Inferior parietal cortex (tissue), 1 donor: ENCODE measurements at regions not wholly inside any gene's neighbourhood (a gene's known extent, or its start where the extent isn't known, plus 50 kb on each side); places are given as distances from the start of the nearest gene placed in this dataset.
"Not testable (repeated sequence)": the region's sequence is repeated elsewhere in the genome, so short reads cannot be mapped to it uniquely, and the experiment has no call there.

Experiments
- DNase-seq: peaks from one replicate; pipeline ENCODE4 v3.0.0-alpha.2; 2016; ENCODE audit errors: extremely low spot score

DNA sequence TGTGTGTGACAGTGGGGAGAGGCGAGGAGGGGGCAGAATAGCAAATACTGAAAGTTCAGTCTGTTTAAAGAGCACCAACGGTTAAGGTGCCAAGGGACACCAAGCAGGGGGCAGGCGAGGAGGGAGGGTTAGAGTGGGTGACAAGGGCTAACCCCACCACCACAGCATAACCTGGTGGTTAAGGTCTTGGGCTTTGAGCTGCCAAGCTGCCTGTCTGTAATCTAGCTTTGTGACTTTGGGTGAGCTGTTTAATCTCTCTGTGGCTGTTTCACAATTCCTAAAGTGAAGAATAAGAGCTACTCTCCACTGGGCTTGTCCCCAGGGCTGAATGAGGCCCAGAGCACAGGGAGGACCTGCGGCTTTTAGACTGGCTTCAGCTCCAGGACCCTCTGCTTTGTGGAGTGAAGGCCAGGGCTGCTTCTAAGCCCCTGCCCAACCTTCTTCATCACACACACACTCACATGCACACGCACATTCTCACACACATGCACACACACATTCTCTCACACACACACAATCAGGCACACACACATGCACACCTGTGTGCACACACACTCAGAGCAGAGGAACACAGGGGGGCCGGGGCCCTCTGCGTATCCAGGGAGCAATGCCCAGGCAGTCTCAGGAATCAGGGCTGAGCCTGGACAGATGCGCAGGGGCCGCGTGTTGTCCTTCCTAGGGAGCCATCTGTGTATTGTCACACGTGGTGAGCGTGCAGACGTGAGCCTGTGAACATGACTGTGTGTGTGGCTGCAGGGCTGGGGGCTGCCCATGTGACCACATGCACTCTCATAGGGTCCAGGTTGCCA lies 101.6 kb upstream of the TARDBP start:
- DNase-seq: no peak

- DNase-seq: no peak
Measured at GRCh38 chr1:10911490-10912166, 100.8 kb upstream of the TARDBP start.

DNA sequence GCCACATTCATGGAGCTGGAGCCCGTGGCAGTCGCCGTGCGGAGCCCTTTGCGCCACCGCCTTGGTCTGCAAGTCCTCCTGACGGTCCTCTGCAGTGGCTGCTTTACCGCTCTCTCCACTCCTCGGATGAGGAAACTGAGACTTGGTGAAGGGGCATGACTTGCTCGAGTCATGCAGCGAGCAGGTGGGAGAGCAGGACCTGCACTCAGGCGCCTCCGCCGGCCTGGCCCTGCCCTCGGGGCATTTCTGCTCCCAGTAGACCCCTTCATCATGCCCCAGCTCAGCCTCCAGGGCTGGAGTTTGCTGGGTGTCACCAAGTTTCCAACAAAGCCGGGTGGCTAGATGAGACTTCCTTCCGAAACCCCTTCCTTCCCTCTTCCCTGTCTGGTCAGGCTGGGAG lies 100.0 kb upstream of the TARDBP start:
- DNase-seq: no peak

- no peak for DNase-seq
Measured at GRCh38 chr1:10914056-10914455, 98.4 kb upstream of the TARDBP start.

- DNase-seq: no peak
Measured at GRCh38 chr1:10915594-10915993, 96.9 kb upstream of the TARDBP start.

DNA sequence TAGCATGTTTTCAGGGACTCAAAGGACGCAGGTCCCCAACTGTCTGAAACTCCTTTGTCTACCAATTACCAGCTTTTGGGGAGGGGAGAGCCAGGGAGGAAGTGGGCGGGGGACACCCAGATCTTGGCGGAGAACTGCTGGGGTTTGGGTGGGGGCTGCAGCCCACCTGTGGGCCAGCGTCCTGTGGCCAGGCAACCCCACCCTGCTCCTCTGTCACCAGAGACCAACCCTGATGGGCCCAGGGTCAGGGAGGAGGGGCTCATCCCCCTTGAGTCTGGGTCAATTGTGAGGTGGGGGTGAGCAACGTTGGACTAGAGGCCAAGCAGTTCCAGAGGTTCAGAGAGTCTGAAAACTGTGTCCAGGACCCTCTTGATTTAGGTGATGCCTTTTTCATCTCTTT lies 96.1 kb upstream of the TARDBP start:
- DNase-seq: no peak

- DNase-seq: no peak
Measured at GRCh38 chr1:10916991-10917390, 95.5 kb upstream of the TARDBP start.

DNA sequence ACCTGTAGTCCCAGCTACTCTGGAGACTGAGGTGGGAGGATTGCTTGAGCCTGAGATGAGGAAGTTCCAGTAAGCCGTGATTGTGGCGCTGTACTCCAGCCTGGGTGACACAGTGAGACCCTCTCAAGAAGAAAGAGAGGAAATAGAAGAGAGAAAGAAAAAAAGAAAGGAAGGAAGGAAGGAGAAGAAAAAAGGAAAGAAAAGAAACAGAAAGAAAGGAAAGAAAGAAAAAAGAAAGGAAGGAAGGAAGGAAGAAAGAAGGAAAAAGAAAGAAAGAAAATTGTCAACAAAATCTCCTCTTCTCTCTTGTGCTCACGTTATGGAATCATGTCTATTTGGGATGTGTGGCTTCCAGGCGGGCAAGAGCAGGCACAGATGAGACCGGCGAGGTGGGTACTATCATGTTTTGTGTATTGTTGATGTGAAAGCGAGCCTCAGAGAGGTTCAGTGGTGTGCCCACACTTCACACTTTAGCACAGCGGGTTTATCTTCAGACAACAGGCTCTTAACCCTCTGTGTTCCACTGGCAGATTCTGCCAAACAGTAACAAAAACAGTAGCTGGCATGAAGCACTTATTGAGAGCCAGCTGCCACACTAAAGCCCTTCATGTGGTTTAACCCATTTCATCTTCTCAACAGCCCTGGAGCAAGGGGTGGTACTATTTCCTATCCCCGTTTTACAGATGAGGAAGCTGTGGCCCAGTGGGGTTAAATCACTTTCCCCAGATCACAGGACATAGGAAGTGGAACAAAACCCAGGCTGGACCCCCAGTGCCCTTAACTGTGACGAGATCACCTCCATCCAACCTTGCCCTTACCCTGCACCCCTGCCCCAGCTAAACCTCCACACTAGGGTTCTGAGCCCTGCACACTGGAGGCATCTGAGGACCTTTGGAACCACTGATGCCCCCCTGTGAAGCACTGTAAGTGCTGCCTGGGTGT lies 94.7 kb upstream of the TARDBP start:
- DNase-seq: no peak

GRCh38 chr1:10918531-10918930 lies 93.9 kb upstream of the TARDBP start:
- no peak for DNase-seq

DNA sequence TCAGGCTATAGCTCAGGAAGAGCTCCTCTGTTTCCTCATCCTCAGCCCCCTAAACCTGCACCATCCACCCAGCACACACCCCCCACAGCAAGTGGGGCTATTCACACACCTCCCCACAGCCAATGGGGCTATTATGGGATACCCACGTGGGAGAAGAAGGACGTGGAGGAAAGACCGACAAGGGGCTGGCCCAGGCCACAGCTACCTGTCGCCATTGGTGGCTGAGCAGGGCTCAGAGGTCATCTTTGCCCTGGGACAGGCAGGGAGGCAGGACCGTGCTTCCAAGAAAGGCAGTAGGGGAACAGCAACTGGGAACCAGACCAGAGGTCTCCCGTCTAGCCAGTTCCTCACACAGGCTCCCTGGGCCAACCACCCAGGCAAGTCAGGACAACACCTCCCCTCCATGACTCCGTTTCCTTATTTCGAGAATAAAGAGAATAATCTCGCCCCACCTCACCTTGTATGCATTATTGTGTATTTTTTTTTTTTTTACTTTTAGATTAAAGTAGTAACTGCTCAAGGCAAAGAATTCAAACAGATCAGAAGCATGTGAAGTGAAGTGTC lies 92.3 kb upstream of the TARDBP start:
- no peak for DNase-seq

- not testable (repeated sequence) for DNase-seq
Measured at GRCh38 chr1:10922315-10923060, 90.0 kb upstream of the TARDBP start.

GRCh38 chr1:10924030-10924429 lies 88.4 kb upstream of the TARDBP start:
- no peak for DNase-seq

DNA sequence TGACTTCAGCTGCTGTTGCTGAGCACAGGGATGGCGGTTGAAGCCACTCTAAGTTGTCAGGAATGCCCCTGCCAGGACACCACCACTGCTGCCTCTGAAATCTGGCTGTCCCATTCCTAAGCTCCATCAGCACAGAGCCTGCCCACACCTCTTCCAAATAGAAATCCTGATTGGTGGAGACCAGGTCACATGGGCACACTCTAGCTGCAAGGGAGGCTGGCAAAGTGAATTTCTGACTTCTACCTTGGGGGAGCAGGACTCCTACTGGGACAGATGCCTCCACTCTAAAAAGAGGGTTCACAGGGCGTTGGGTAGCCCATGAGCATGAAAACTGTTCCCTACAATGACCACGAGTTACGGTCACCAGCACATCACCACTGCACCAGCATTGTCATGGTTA lies 83.8 kb upstream of the TARDBP start:
- DNase-seq: no peak

DNA sequence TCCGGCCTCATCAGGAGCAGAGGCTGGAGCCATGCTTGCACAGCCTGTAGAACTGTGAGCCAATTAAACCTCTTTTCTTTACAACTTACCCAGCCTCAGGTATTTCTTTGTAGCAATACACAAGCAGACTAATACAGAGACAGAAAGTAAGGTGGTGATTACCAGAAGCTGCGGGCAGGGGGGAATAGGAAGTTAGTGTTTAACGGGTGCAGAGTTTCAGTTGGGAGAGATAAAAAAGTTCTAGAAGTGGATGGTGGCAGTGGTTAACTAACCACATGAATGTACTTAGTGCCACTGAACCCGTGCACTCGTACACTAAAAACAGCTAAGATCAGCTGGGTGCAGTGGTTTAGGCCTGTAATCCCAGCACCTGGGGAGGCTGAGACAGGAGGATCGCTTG lies 80.4 kb upstream of the TARDBP start:
- DNase-seq: no peak

GRCh38 chr1:10934150-10934818 lies 78.2 kb upstream of the TARDBP start:
- DNase-seq: no peak

GRCh38 chr1:10935246-10935645 lies 77.2 kb upstream of the TARDBP start:
- no peak for DNase-seq

DNA sequence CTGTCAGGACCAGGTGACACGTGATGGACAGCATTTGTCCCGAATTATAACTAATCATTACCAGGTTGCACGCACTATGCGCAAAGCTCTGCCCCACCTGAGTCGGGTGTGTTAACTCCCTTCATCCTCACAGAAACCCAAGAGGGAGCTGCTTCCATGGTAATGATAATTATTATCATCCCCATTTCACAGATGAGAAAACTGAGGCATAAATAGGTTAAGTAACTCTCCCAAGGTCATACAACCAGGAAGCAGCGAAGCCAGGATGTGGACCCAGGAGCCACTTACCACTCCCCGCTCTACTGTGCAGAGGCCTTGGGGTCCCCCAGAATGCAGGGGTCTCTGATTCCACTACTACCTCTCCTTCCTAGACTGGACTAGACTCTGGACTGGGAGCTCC lies 76.7 kb upstream of the TARDBP start:
- no peak for DNase-seq

DNA sequence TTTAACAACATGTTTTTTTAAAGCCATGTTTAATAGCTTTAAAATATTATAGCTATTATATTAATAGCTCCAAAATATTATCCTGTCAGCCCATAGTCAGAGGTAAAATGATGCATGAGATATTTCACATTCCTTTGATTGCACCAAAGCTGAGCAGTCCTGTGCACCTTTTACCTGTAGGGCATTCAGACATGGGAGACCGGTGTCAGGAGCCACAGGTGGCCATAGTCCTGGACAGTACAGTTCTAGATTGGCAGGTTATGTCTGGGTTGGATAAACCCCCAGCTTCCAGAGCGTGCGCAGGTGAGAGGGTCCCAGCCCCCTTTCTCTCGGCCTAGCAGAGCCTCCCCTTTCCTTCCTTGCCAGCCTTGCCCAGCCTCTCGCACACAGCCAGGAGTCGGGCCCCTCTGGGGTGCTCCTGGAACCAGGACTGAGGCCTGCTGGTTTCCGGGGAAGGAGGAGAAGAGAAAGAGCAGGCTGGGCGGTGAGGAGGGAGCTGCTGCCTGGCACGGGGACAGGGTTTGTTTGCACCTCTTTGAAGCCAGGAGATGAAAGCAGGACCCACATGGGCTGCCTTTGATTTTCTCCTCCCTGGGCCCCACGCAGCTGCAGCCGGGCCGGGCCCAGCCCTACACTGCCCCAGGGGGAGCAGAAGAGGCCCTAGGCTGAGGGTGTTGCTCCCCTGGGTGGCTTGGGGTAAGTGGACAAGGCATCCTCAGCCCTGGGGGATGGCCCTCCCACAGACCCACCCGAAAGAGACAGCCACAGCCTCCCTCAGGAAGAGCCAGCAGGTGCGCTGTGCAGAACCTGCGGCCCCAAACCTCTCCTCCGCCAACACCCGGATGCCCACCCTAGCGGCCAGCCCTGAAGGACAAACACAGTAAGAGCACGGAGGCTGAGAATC lies 75.2 kb upstream of the TARDBP start:
- DNase-seq: no peak

DNA sequence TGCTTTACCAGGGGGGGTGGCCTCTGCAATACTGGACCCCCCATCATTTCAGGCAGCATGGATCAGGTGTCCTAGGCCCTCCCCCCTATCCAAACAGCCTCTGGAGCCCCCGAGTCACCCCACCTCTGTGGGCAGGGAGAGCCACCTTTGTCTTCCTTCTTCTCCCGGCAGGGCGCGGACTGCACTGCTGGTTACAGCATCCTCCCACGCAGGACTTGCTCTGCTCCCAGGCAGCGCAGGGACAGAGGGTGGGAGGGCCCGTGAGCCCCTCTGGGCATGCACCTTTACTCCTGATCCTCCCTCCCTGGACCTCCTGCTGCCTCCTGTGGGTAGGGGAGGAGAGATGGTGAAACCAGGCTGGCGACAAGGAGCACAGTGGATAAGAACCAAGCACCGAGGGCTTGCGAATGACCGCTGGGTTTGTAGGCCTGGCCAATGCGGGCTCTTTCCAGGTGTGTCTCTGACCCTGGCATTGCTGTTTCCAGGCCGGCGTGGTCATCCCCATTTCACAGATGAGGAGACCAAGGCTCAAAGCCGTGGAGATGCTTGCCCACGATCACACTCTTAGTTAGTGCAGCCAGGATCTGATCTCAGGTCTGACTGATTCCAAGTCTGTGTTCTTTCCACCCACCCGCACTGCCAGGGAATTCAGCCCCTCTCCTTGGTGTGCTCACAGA lies 73.6 kb upstream of the TARDBP start:
- no peak for DNase-seq
